HL-60 (cell line): ENCODE measurements at regions not wholly inside any gene's neighbourhood (a gene's known extent, or its start where the extent isn't known, plus 50 kb on each side); places are given as distances from the start of the nearest gene placed in this dataset.

Source experiments
- POLR2AphosphoS5 ChIP-seq: IDR thresholded peaks from 2 replicates; pipeline ENCODE4 v1.6.1; 2012; ENCODE audit warnings: low read depth
- TF ChIP-seq, protein P1 (sequence below): IDR thresholded peaks from one replicate; pipeline ENCODE4 v1.5.1; 2011; ENCODE audit warnings: low read length, control low read depth, inconsistent platforms; ENCODE audit not compliant: insufficient read depth

- TF ChIP-seq, protein P1, sequence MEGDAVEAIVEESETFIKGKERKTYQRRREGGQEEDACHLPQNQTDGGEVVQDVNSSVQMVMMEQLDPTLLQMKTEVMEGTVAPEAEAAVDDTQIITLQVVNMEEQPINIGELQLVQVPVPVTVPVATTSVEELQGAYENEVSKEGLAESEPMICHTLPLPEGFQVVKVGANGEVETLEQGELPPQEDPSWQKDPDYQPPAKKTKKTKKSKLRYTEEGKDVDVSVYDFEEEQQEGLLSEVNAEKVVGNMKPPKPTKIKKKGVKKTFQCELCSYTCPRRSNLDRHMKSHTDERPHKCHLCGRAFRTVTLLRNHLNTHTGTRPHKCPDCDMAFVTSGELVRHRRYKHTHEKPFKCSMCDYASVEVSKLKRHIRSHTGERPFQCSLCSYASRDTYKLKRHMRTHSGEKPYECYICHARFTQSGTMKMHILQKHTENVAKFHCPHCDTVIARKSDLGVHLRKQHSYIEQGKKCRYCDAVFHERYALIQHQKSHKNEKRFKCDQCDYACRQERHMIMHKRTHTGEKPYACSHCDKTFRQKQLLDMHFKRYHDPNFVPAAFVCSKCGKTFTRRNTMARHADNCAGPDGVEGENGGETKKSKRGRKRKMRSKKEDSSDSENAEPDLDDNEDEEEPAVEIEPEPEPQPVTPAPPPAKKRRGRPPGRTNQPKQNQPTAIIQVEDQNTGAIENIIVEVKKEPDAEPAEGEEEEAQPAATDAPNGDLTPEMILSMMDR = no peak
- TF ChIP-seq POLR2AphosphoS5 = no peak
Observed at GRCh38 chr10:6361869-6362268, 159.1 kb downstream of the PFKFB3 start.
